ENCODE measurements at regions not wholly inside any gene's neighbourhood (a gene's known extent, or its start where the extent isn't known, plus 50 kb on each side); places are given as distances from the start of the nearest gene placed in this dataset.
A peak's percentile ranks its signal among the peaks of the same experiment; 100 is the strongest.

GRCh38 chr16:22664132-22664531 is 149.8 kb upstream of the HS3ST2 start:
- Histone ChIP-seq H3K4me3 (ENCODE audit: low read length in 3 of 3) (no peak overlapping the region), H3K4me1 (ENCODE audit: control insufficient read depth in 3 of 3, insufficient read depth in 3 of 3, low read length in 3 of 3) (no peaks in the 10 kb centered on the region), H3K36me3 (ENCODE audit: control insufficient read depth in 3 of 3, insufficient read depth in 3 of 3, low read length in 3 of 3) (no peaks in the 10 kb centered on the region), H3K9me3 (ENCODE audit: control insufficient read depth in 3 of 3, low read length in 3 of 3) (peaks cover 0 to 6% (median 3%) of the 10 kb centered on the region in 3 donors), H3K9ac (ENCODE audit: low read depth in 1 of 3, low read length in 3 of 3) (no peak overlapping the region), H3K27me3 (ENCODE audit: control insufficient read depth in 3 of 3, insufficient read depth in 3 of 3, low read length in 3 of 3) (peaks cover 0 to 17% (median 11%) of the 10 kb centered on the region in 3 donors), H3K27ac (ENCODE audit: low read depth, low read length) (no peak overlapping the region)

- H3K9ac ChIP-seq (ENCODE audit: low read depth in 1 of 3, low read length in 3 of 3), result no peak overlapping the region
- no peaks in the 10 kb centered on the region for H3K36me3 ChIP-seq (ENCODE audit: control insufficient read depth in 3 of 3, insufficient read depth in 3 of 3, low read length in 3 of 3)
- peaks cover 0 to 6% (median 3%) of the 10 kb centered on the region in 3 donors for H3K9me3 ChIP-seq (ENCODE audit: control insufficient read depth in 3 of 3, low read length in 3 of 3)
- H3K27ac ChIP-seq (ENCODE audit: low read depth, low read length), result no peak overlapping the region
- H3K4me1 ChIP-seq (ENCODE audit: control insufficient read depth in 3 of 3, insufficient read depth in 3 of 3, low read length in 3 of 3), result no peaks in the 10 kb centered on the region
- peaks cover 0 to 17% (median 8%) of the 10 kb centered on the region in 3 donors for H3K27me3 ChIP-seq (ENCODE audit: control insufficient read depth in 3 of 3, insufficient read depth in 3 of 3, low read length in 3 of 3)
- H3K4me3 ChIP-seq (ENCODE audit: low read length in 3 of 3), result no peak overlapping the region
These were observed 149.4 kb upstream of the HS3ST2 start for GRCh38 chr16:22664561-22664997.

GRCh38 chr16:22665048-22665797 is 148.7 kb upstream of the HS3ST2 start:
- no peaks in the 10 kb centered on the region for H3K36me3 ChIP-seq (ENCODE audit: control insufficient read depth in 3 of 3, insufficient read depth in 3 of 3, low read length in 3 of 3)
- peaks cover 0 to 3% (median 3%) of the 10 kb centered on the region in 3 donors for H3K4me1 ChIP-seq (ENCODE audit: control insufficient read depth in 3 of 3, insufficient read depth in 3 of 3, low read length in 3 of 3)
- peaks cover 0 to 6% (median 3%) of the 10 kb centered on the region in 3 donors for H3K9me3 ChIP-seq (ENCODE audit: control insufficient read depth in 3 of 3, low read length in 3 of 3)
- no peak overlapping the region for H3K27ac ChIP-seq (ENCODE audit: low read depth, low read length)
- H3K9ac ChIP-seq (ENCODE audit: low read depth in 1 of 3, low read length in 3 of 3), result no peak overlapping the region
- H3K27me3 ChIP-seq (ENCODE audit: control insufficient read depth in 3 of 3, insufficient read depth in 3 of 3, low read length in 3 of 3), result peaks cover 0 to 17% (median 8%) of the 10 kb centered on the region in 3 donors
- no peak overlapping the region for H3K4me3 ChIP-seq (ENCODE audit: low read length in 3 of 3)

GRCh38 chr16:22665803-22666202 is 148.2 kb upstream of the HS3ST2 start:
- Histone ChIP-seq H3K4me1 (ENCODE audit: control insufficient read depth in 3 of 3, insufficient read depth in 3 of 3, low read length in 3 of 3) (peaks cover 0 to 7% (median 4%) of the 10 kb centered on the region in 3 donors), H3K9me3 (ENCODE audit: control insufficient read depth in 3 of 3, low read length in 3 of 3) (peaks cover 0 to 6% (median 3%) of the 10 kb centered on the region in 3 donors), H3K4me3 (ENCODE audit: low read length in 3 of 3) (no peak overlapping the region), H3K36me3 (ENCODE audit: control insufficient read depth in 3 of 3, insufficient read depth in 3 of 3, low read length in 3 of 3) (no peaks in the 10 kb centered on the region), H3K27ac (ENCODE audit: low read depth, low read length) (no peak overlapping the region), H3K9ac (ENCODE audit: low read depth in 1 of 3, low read length in 3 of 3) (no peak overlapping the region), H3K27me3 (ENCODE audit: control insufficient read depth in 3 of 3, insufficient read depth in 3 of 3, low read length in 3 of 3) (peaks cover 0 to 17% (median 8%) of the 10 kb centered on the region in 3 donors)

- no peaks in the 10 kb centered on the region for H3K36me3 ChIP-seq (ENCODE audit: control insufficient read depth in 3 of 3, insufficient read depth in 3 of 3, low read length in 3 of 3)
- H3K27ac ChIP-seq (ENCODE audit: low read depth, low read length), result no peak overlapping the region
- peaks cover 0 to under 1% (median 0%) of the 10 kb centered on the region in 3 donors for H3K9me3 ChIP-seq (ENCODE audit: control insufficient read depth in 3 of 3, low read length in 3 of 3)
- H3K4me3 ChIP-seq (ENCODE audit: low read length in 3 of 3), result no peak overlapping the region
- H3K27me3 ChIP-seq (ENCODE audit: control insufficient read depth in 3 of 3, insufficient read depth in 3 of 3, low read length in 3 of 3), result peaks cover 0 to 15% (median 8%) of the 10 kb centered on the region in 3 donors
- peaks cover 4 to 12% (median 10%) of the 10 kb centered on the region in 3 donors for H3K4me1 ChIP-seq (ENCODE audit: control insufficient read depth in 3 of 3, insufficient read depth in 3 of 3, low read length in 3 of 3)
- no peak overlapping the region for H3K9ac ChIP-seq (ENCODE audit: low read depth in 1 of 3, low read length in 3 of 3)
These were observed 145.6 kb upstream of the HS3ST2 start for GRCh38 chr16:22668318-22668717.

- Histone ChIP-seq H3K27ac (ENCODE audit: low read depth, low read length) (no peak overlapping the region), H3K4me3 (ENCODE audit: low read length in 3 of 3) (peak overlapping the region in 2 of 3 donors; percentile 7 to 32), H3K9ac (ENCODE audit: low read depth in 1 of 3, low read length in 3 of 3) (no peak overlapping the region), H3K9me3 (ENCODE audit: control insufficient read depth in 3 of 3, low read length in 3 of 3) (no peaks in the 10 kb centered on the region), H3K36me3 (ENCODE audit: control insufficient read depth in 3 of 3, insufficient read depth in 3 of 3, low read length in 3 of 3) (no peaks in the 10 kb centered on the region), H3K4me1 (ENCODE audit: control insufficient read depth in 3 of 3, insufficient read depth in 3 of 3, low read length in 3 of 3) (peaks cover 6 to 15% (median 14%) of the 10 kb centered on the region in 3 donors), H3K27me3 (ENCODE audit: control insufficient read depth in 3 of 3, insufficient read depth in 3 of 3, low read length in 3 of 3) (peaks cover 0 to 7% (median 0%) of the 10 kb centered on the region in 3 donors)
These were observed 143.9 kb upstream of the HS3ST2 start for GRCh38 chr16:22670044-22670536.

GRCh38 chr16:22670551-22671041 is 143.4 kb upstream of the HS3ST2 start:
- Histone ChIP-seq H3K9me3 (ENCODE audit: control insufficient read depth in 3 of 3, low read length in 3 of 3) (no peaks in the 10 kb centered on the region), H3K4me1 (ENCODE audit: control insufficient read depth in 3 of 3, insufficient read depth in 3 of 3, low read length in 3 of 3) (peaks cover 6 to 15% (median 14%) of the 10 kb centered on the region in 3 donors), H3K9ac (ENCODE audit: low read depth in 1 of 3, low read length in 3 of 3) (peak overlapping the region in 1 of 3 donors; percentile 4), H3K27ac (ENCODE audit: low read depth, low read length) (no peak overlapping the region), H3K4me3 (ENCODE audit: low read length in 3 of 3) (peak overlapping the region; percentile 11 to 38 (median 32)), H3K36me3 (ENCODE audit: control insufficient read depth in 3 of 3, insufficient read depth in 3 of 3, low read length in 3 of 3) (no peaks in the 10 kb centered on the region), H3K27me3 (ENCODE audit: control insufficient read depth in 3 of 3, insufficient read depth in 3 of 3, low read length in 3 of 3) (peaks cover 0 to 4% (median 0%) of the 10 kb centered on the region in 3 donors)

GRCh38 chr16:22671301-22672076 is 142.5 kb upstream of the HS3ST2 start:
- Histone ChIP-seq H3K4me1 (ENCODE audit: control insufficient read depth in 3 of 3, insufficient read depth in 3 of 3, low read length in 3 of 3) (peaks cover 6 to 15% (median 14%) of the 10 kb centered on the region in 3 donors), H3K4me3 (ENCODE audit: low read length in 3 of 3) (no peak overlapping the region), H3K9me3 (ENCODE audit: control insufficient read depth in 3 of 3, low read length in 3 of 3) (no peaks in the 10 kb centered on the region), H3K27me3 (ENCODE audit: control insufficient read depth in 3 of 3, insufficient read depth in 3 of 3, low read length in 3 of 3) (peaks cover 0 to 4% (median 0%) of the 10 kb centered on the region in 3 donors), H3K36me3 (ENCODE audit: control insufficient read depth in 3 of 3, insufficient read depth in 3 of 3, low read length in 3 of 3) (no peaks in the 10 kb centered on the region), H3K9ac (ENCODE audit: low read depth in 1 of 3, low read length in 3 of 3) (no peak overlapping the region), H3K27ac (ENCODE audit: low read depth, low read length) (no peak overlapping the region)

- H3K9me3 ChIP-seq (ENCODE audit: control insufficient read depth in 3 of 3, low read length in 3 of 3), result no peaks in the 10 kb centered on the region
- H3K4me3 ChIP-seq (ENCODE audit: low read length in 3 of 3), result no peak overlapping the region
- peaks cover 6 to 15% (median 14%) of the 10 kb centered on the region in 3 donors for H3K4me1 ChIP-seq (ENCODE audit: control insufficient read depth in 3 of 3, insufficient read depth in 3 of 3, low read length in 3 of 3)
- peaks cover 0 to 7% (median 2%) of the 10 kb centered on the region in 3 donors for H3K27me3 ChIP-seq (ENCODE audit: control insufficient read depth in 3 of 3, insufficient read depth in 3 of 3, low read length in 3 of 3)
- no peak overlapping the region for H3K9ac ChIP-seq (ENCODE audit: low read depth in 1 of 3, low read length in 3 of 3)
- H3K36me3 ChIP-seq (ENCODE audit: control insufficient read depth in 3 of 3, insufficient read depth in 3 of 3, low read length in 3 of 3), result no peaks in the 10 kb centered on the region
- H3K27ac ChIP-seq (ENCODE audit: low read depth, low read length), result no peak overlapping the region
These were observed 141.1 kb upstream of the HS3ST2 start for GRCh38 chr16:22672830-22673210.

All from skeletal muscle tissue (tissue), 3 donors.